HepG2 (cell line): ENCODE measurements at regions not wholly inside any gene's neighbourhood (a gene's known extent, or its start where the extent isn't known, plus 50 kb on each side); places are given as distances from the start of the nearest gene placed in this dataset.

Experiments
- ATAC-seq: fragments of 200-7000 bp; cut with Tn5 transposase; 3 replicates; pipeline ENCODE4 v1.9.1; 2020; ENCODE audit warnings: mild to moderate bottlenecking, moderate library complexity
- BruUV-seq: library from RNA; stranded (reverse); fragments of 400-500 nt; replicated peaks from 2 replicates; lab custom pipeline; 2021; lab: Mats Ljungman, UMichigan
- CTCF ChIA-PET: fragments of 300-600 bp; formaldehyde crosslinking; extraction: SDS; loops from one replicate; lab custom pipeline; 2021; ENCODE audit warnings: low total read pairs, inconsistent platforms, low intra/inter-chr PET ratio; lab: Yijun Ruan, JAX
- POLR2A ChIA-PET: fragments of 350-600 bp; sonication (Branson Sonifier 250); formaldehyde crosslinking; loops from one replicate; lab custom pipeline; 2020; ENCODE audit warnings: antibody characterized with exemption, inconsistent platforms; lab: Yijun Ruan, JAX
- DNase-seq: peaks from one replicate; pipeline ENCODE4 v3.0.0-alpha.2; 2015; ENCODE audit warnings: low spot score
- FAIRE-seq: peaks from 3 replicates; lab custom pipeline; 2011; peaks lifted over from hg19 to GRCh38; lab: Jason Lieb, UNC
- H2AFZ ChIP-seq: one replicate; pipeline ENCODE4 v1.6.1; 2011; ENCODE audit warnings: low read length, inconsistent platforms
- H3K27ac ChIP-seq: fragments of 300-600 bp; 3 replicates; pipeline ENCODE4 v1.8.0; 2011; ENCODE audit warnings: mixed run types, mild to moderate bottlenecking, mixed read lengths, low read length, inconsistent platforms; ENCODE audit not compliant: insufficient read depth; ENCODE audit errors: extremely low read length
- H3K27me3 ChIP-seq, 2 experiments: fragments of 200-600 bp in 1 of 2; 2 replicates in 1 of 2; 3 replicates in 1 of 2; pipeline versions ENCODE4 v1.6.0 to v1.8.0; 2011; ENCODE audit warnings: low read length in 2 of 2, mild to moderate bottlenecking in 2 of 2, moderate library complexity in 2 of 2, inconsistent platforms in 1 of 2; ENCODE audit not compliant: insufficient read depth in 2 of 2, control insufficient read depth in 1 of 2
- H3K36me3 ChIP-seq, 2 experiments: fragments of 200-600 bp in 1 of 2; replicated peaks in 1 of 2; 2 replicates in 1 of 2; 3 replicates in 1 of 2; pipeline versions ENCODE4 v1.5.1 to v1.8.0; 2011; ENCODE audit warnings: low read length in 2 of 2, inconsistent platforms in 1 of 2; ENCODE audit not compliant: insufficient read depth in 2 of 2, control insufficient read depth in 1 of 2
- H3K4me1 ChIP-seq: 2 replicates; pipeline ENCODE4 v1.5.1; 2012; ENCODE audit warnings: low read length, inconsistent platforms; ENCODE audit not compliant: insufficient read depth
- H3K4me2 ChIP-seq: 2 replicates; pipeline ENCODE4 v1.6.0; 2011; ENCODE audit warnings: low read depth, low read length, inconsistent platforms
- H3K4me3 ChIP-seq, 3 experiments: fragments of 200-600 bp in 1 of 3; sonication (generic), shearing (Covaris generic) in 1 of 3; replicated peaks in 1 of 3; 2 replicates each; pipeline ENCODE4 v1.5.1; 2011 to 2016; ENCODE audit warnings: low read length in 3 of 3, inconsistent platforms in 2 of 3, low read depth in 2 of 3, mild to moderate bottlenecking in 2 of 3, control low read depth in 1 of 3, mixed read lengths in 1 of 3; ENCODE audit not compliant: insufficient read depth in 1 of 3
- H3K79me2 ChIP-seq: one replicate; pipeline ENCODE4 v1.6.1; 2011; ENCODE audit warnings: low read length, inconsistent platforms; ENCODE audit not compliant: insufficient read depth
- H3K9ac ChIP-seq: 2 replicates; pipeline ENCODE4 v1.6.0; 2011; ENCODE audit warnings: mild to moderate bottlenecking, low read depth, low read length, inconsistent platforms; ENCODE audit not compliant: insufficient read depth
- H3K9me3 ChIP-seq: 2 replicates; pipeline ENCODE4 v1.5.1; 2012; ENCODE audit warnings: mild to moderate bottlenecking, low read length
- H4K20me1 ChIP-seq: 2 replicates; pipeline ENCODE4 v1.6.0; 2011; ENCODE audit warnings: inconsistent platforms, mild to moderate bottlenecking, low read length, moderate library complexity; ENCODE audit not compliant: insufficient read depth
- CERS6 ChIP-seq: sonication (generic); formaldehyde crosslinking; IDR thresholded peaks from 2 replicates; pipeline ENCODE4 v1.5.0; 2020; ENCODE audit warnings: missing genetic modification reagents
- FOXM1 ChIP-seq: sonication (generic); formaldehyde crosslinking; IDR thresholded peaks from 2 replicates; pipeline ENCODE4 v1.5.0; 2020; ENCODE audit warnings: missing genetic modification reagents
- HOXA5 ChIP-seq: sonication (generic); formaldehyde crosslinking; IDR thresholded peaks from 2 replicates; pipeline ENCODE4 v1.4.0; 2020; ENCODE audit warnings: missing genetic modification reagents
- MAFF ChIP-seq: IDR thresholded peaks from 2 replicates; pipeline ENCODE4 v1.6.1; 2011; ENCODE audit warnings: low read depth, low read length, improper control_type of control experiment
- RNF219 ChIP-seq: sonication (generic); formaldehyde crosslinking; IDR thresholded peaks from 2 replicates; pipeline ENCODE4 v1.5.0; 2020; ENCODE audit warnings: mild to moderate bottlenecking, missing genetic modification reagents
- SMARCC2 ChIP-seq: fragments of 450-650 bp; IDR thresholded peaks from 2 replicates; pipeline ENCODE4 v1.6.1; 2017; ENCODE audit warnings: antibody characterized with exemption, mild to moderate bottlenecking
- SSRP1 ChIP-seq: IDR thresholded peaks from 2 replicates; pipeline ENCODE4 v1.6.1; 2016; ENCODE audit warnings: control low read depth
- ZBTB3 ChIP-seq: sonication (generic); formaldehyde crosslinking; IDR thresholded peaks from 2 replicates; pipeline ENCODE4 v1.4.0; 2020; ENCODE audit warnings: low read depth, mild to moderate bottlenecking, moderate library complexity, missing genetic modification reagents, borderline replicate concordance
- ZMAT5 ChIP-seq: sonication (generic); formaldehyde crosslinking; IDR thresholded peaks from 2 replicates; pipeline ENCODE4 v1.5.0; 2020; ENCODE audit warnings: mild to moderate bottlenecking, low read depth, missing genetic modification reagents, borderline replicate concordance
- ZNF333 ChIP-seq: sonication (generic); formaldehyde crosslinking; IDR thresholded peaks from 2 replicates; pipeline ENCODE4 v1.4.0; 2020; ENCODE audit warnings: mild to moderate bottlenecking, missing genetic modification reagents, borderline replicate concordance
- ZNF782 ChIP-seq: sonication (generic); formaldehyde crosslinking; IDR thresholded peaks from 2 replicates; pipeline ENCODE4 v1.4.0; 2020; ENCODE audit warnings: missing genetic modification reagents, mild to moderate bottlenecking, borderline replicate concordance
- WGBS: methylation state at CpG from one replicate; pipeline ENCODE4 v1.1.6; 2017; ENCODE audit warnings: low lambda C conversion rate; 5-methylcytosine and 5-hydroxymethylcytosine counted together
- in situ Hi-C: cut with HindIII; loops from 2 replicates; pipeline ENCODE4 v1.10.0; 2017; ENCODE audit warnings: low pct_unique_long_range_greater_than_20kb; ENCODE audit not compliant: extremely low pct_ligation_motif_present
- intact Hi-C: fragments of 100-400 bp; cut with micrococcal nuclease; formaldehyde crosslinking; loops from one replicate; pipeline ENCODE4 v1.10.0; 2022; ENCODE audit not compliant: unreplicated experiment
- TF ChIP-seq, protein P1 (sequence below): sonication (generic); formaldehyde crosslinking; IDR thresholded peaks from 2 replicates; pipeline ENCODE4 v1.4.0; 2020; ENCODE audit warnings: missing genetic modification reagents, borderline replicate concordance

- Histone ChIP-seq H3K4me3 (no peak overlapping the region), H3K27me3 (no peaks in the 10 kb centered on the region), H3K4me2 (no peak overlapping the region), H3K9ac (no peak overlapping the region), H2AFZ (no peak overlapping the region), H3K79me2 (no peaks in the 10 kb centered on the region), H3K36me3 (no peaks in the 10 kb centered on the region), H4K20me1 (no peaks in the 10 kb centered on the region), H3K9me3 (peaks cover 75% of the 10 kb centered on the region), H3K4me1 (no peaks in the 10 kb centered on the region), H3K27ac (no peak overlapping the region)
- no peak for DNase-seq
- ChIA-PET POLR2A (no interaction called here), CTCF (no interaction called here)
- intact Hi-C loops, result no loop called here
- no peak for FAIRE-seq
- WGBS, result 22% methylated on average over 6 of the region's 6 CpGs
- in situ Hi-C loops, result no loop called here
- TF ChIP-seq SSRP1 (CRISPR knock-in tag), result no peak
- no peak for TF ChIP-seq ZNF333 (CRISPR knock-in tag)
- no peak for TF ChIP-seq RNF219
- no peak for TF ChIP-seq HOXA5
- TF ChIP-seq CERS6 (CRISPR knock-in tag), result no peak
- TF ChIP-seq MAFF, result no peak
- no peak for TF ChIP-seq ZBTB3 (CRISPR knock-in tag)
- TF ChIP-seq ZNF782 (CRISPR knock-in tag), result no peak
- TF ChIP-seq ZMAT5 (CRISPR knock-in tag), result no peak
- no peak for TF ChIP-seq SMARCC2
- no peak for TF ChIP-seq FOXM1 (CRISPR knock-in tag)
- TF ChIP-seq, protein P1, sequence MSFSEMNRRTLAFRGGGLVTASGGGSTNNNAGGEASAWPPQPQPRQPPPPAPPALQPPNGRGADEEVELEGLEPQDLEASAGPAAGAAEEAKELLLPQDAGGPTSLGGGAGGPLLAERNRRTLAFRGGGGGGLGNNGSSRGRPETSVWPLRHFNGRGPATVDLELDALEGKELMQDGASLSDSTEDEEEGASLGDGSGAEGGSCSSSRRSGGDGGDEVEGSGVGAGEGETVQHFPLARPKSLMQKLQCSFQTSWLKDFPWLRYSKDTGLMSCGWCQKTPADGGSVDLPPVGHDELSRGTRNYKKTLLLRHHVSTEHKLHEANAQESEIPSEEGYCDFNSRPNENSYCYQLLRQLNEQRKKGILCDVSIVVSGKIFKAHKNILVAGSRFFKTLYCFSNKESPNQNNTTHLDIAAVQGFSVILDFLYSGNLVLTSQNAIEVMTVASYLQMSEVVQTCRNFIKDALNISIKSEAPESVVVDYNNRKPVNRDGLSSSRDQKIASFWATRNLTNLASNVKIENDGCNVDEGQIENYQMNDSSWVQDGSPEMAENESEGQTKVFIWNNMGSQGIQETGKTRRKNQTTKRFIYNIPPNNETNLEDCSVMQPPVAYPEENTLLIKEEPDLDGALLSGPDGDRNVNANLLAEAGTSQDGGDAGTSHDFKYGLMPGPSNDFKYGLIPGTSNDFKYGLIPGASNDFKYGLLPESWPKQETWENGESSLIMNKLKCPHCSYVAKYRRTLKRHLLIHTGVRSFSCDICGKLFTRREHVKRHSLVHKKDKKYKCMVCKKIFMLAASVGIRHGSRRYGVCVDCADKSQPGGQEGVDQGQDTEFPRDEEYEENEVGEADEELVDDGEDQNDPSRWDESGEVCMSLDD (CRISPR knock-in tag), result no peak
- no TSS peak for BruUV-seq
- ATAC-seq, result no peak
Measured at GRCh38 chr21:22421416-22422180, 1423.4 kb downstream of the NCAM2 start.
